Suprapubic skin (tissue), 4 donors: ENCODE measurements at regions not wholly inside any gene's neighbourhood (a gene's known extent, or its start where the extent isn't known, plus 50 kb on each side); places are given as distances from the start of the nearest gene placed in this dataset.

Experiments used
- EP300 ChIP-seq: sonication (generic); formaldehyde crosslinking; IDR thresholded peaks from one replicate; pipeline ENCODE4 v1.6.1; 2017; ENCODE audit warnings: antibody characterized with exemption
- POLR2A ChIP-seq, 2 donors: fragments of 450-650 bp; IDR thresholded peaks; one replicate each; pipeline ENCODE4 v1.6.1; 2017; ENCODE audit warnings: antibody characterized with exemption in 2 of 2, mild to moderate bottlenecking in 2 of 2, moderate library complexity in 2 of 2
- POLR2AphosphoS5 ChIP-seq, 3 donors: sonication (generic); formaldehyde crosslinking; IDR thresholded peaks; one replicate each; pipeline ENCODE4 v1.6.1; 2017; ENCODE audit warnings: antibody characterized with exemption in 3 of 3
- TF ChIP-seq, protein P1 (sequence below), 2 donors: fragments of 200-600 bp in 1 of 2; fragments of 450-650 bp in 1 of 2; sonication (generic) in 1 of 2; IDR thresholded peaks; one replicate each; pipeline ENCODE4 v1.5.1; 2016 to 2019; ENCODE audit warnings: antibody characterized with exemption in 2 of 2, mild to moderate bottlenecking in 1 of 2, moderate library complexity in 1 of 2

DNA sequence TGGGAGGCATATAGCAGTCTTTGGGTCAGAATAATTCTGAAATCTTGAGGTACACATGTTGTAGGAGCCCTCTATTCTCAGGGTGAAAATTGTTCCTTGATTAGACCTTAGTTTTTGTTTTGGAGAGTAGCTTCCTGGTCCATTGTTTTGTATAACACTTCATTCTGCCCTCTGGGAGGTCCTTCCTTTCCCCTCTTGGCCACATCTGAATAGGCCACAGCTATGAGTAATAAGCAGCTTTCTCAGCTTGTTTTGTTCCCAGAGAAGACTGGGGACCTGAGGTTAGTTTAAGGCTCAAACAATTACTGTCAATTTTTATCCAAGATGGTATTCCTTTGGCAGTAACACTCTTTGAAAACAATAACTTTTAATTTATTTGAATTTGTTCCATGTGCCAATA, 72.6 kb upstream of the NOL4 start:
- TF ChIP-seq EP300 (no peak), POLR2A (IDR thresholded peaks at IDR 0.05) (no peak), POLR2AphosphoS5 (IDR thresholded peaks at IDR 0.05) (no peak)
- TF ChIP-seq, protein P1, sequence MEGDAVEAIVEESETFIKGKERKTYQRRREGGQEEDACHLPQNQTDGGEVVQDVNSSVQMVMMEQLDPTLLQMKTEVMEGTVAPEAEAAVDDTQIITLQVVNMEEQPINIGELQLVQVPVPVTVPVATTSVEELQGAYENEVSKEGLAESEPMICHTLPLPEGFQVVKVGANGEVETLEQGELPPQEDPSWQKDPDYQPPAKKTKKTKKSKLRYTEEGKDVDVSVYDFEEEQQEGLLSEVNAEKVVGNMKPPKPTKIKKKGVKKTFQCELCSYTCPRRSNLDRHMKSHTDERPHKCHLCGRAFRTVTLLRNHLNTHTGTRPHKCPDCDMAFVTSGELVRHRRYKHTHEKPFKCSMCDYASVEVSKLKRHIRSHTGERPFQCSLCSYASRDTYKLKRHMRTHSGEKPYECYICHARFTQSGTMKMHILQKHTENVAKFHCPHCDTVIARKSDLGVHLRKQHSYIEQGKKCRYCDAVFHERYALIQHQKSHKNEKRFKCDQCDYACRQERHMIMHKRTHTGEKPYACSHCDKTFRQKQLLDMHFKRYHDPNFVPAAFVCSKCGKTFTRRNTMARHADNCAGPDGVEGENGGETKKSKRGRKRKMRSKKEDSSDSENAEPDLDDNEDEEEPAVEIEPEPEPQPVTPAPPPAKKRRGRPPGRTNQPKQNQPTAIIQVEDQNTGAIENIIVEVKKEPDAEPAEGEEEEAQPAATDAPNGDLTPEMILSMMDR (IDR thresholded peaks at IDR 0.05): no peak
